ENCODE measurements at regions not wholly inside any gene's neighbourhood (a gene's known extent, or its start where the extent isn't known, plus 50 kb on each side); places are given as distances from the start of the nearest gene placed in this dataset.

GRCh38 chr11:27280140-27280539 lies 82.9 kb downstream of the CCDC34 start:
- TF ChIP-seq SP1 (IDR thresholded peaks at IDR 0.05) (no peak), TARDBP (IDR thresholded peaks at IDR 0.05) (no peak), FOXM1 (IDR thresholded peaks at IDR 0.05; ENCODE audit: borderline replicate concordance) (no peak), FOXA1 (IDR thresholded peaks at IDR 0.05) (no peak), NFRKB (IDR thresholded peaks at IDR 0.05) (no peak), BHLHE40 (IDR thresholded peaks at IDR 0.05; ENCODE audit: borderline replicate concordance) (no peak), ZNF384 (IDR thresholded peaks at IDR 0.05) (no peak), ARNT (IDR thresholded peaks at IDR 0.05) (no peak)
